ENCODE measurements at regions not wholly inside any gene's neighbourhood (a gene's known extent, or its start where the extent isn't known, plus 50 kb on each side); places are given as distances from the start of the nearest gene placed in this dataset.

DNA sequence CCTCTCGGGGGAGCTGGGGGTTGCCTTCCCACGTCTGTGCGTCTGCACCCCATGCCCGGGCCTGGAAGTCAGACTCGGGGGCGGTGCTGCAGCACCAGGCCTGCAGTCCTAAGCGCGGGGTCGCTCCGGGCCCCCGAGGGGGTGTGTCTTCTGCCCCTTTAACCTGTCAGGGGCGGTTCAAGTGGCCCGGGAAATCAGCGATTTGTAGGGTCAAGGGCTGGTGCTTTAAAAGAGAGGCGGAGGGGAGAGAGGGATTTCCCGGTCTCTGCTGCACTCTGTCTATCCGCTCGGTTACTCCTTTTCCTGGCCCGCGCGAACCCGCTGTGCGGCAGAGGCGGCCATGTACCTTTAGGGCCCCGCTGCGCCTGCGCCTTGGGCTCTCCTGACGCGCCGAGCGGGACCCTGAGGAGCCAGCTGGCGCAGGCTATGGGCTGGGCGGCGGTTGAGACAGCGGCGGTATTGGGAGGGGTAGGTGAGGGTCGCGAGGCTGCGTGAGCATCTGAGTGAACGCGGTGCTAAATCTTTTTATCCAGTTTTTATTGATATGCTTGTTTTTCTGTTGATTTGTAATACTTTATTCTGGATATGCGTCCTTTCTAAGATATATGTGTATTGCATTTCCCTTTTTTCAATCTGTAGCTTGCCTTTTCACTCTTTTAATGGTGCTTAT, 243.5 kb upstream of the NOTCH2NLA start (continued):
- TF ChIP-seq, protein P1, sequence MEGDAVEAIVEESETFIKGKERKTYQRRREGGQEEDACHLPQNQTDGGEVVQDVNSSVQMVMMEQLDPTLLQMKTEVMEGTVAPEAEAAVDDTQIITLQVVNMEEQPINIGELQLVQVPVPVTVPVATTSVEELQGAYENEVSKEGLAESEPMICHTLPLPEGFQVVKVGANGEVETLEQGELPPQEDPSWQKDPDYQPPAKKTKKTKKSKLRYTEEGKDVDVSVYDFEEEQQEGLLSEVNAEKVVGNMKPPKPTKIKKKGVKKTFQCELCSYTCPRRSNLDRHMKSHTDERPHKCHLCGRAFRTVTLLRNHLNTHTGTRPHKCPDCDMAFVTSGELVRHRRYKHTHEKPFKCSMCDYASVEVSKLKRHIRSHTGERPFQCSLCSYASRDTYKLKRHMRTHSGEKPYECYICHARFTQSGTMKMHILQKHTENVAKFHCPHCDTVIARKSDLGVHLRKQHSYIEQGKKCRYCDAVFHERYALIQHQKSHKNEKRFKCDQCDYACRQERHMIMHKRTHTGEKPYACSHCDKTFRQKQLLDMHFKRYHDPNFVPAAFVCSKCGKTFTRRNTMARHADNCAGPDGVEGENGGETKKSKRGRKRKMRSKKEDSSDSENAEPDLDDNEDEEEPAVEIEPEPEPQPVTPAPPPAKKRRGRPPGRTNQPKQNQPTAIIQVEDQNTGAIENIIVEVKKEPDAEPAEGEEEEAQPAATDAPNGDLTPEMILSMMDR (IDR thresholded peaks at IDR 0.05 in 2 of 3, conservative IDR thresholded peaks at IDR 0.05 in 1 of 3; ENCODE audit: insufficient read depth in 2 of 3, low read depth in 1 of 3, low read length in 3 of 3) = peak in 1 of 3 experiments; percentile 19; a peak in 1 of 6 replicates
- TF ChIP-seq CTBP1 (IDR thresholded peaks at IDR 0.05; ENCODE audit: borderline replicate concordance) = 0 out of 2 replicates have a peak, but pooled peaks have one; percentile 14
- TF ChIP-seq, protein P2, sequence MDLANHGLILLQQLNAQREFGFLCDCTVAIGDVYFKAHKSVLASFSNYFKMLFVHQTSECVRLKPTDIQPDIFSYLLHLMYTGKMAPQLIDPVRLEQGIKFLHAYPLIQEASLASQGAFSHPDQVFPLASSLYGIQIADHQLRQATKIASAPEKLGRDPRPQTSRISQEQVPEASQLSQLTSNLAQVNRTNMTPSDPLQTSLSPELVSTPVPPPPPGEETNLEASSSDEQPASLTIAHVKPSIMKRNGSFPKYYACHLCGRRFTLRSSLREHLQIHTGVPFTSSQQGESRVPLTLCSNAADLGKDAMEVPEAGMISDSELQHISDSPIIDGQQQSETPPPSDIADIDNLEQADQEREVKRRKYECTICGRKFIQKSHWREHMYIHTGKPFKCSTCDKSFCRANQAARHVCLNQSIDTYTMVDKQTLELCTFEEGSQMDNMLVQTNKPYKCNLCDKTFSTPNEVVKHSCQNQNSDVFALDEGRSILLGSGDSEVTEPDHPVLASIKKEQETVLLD (IDR thresholded peaks at IDR 0.05) = peak; percentile 74; the same call in 1 of the 2 replicates
- TF ChIP-seq, protein P3, sequence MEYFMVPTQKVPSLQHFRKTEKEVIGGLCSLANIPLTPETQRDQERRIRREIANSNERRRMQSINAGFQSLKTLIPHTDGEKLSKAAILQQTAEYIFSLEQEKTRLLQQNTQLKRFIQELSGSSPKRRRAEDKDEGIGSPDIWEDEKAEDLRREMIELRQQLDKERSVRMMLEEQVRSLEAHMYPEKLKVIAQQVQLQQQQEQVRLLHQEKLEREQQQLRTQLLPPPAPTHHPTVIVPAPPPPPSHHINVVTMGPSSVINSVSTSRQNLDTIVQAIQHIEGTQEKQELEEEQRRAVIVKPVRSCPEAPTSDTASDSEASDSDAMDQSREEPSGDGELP (CRISPR knock-in tag; IDR thresholded peaks at IDR 0.05; ENCODE audit: borderline replicate concordance) = peak; percentile 83
- TF ChIP-seq MEIS2 (IDR thresholded peaks at IDR 0.05; ENCODE audit: partially characterized antibody) = peak; percentile 50
- TF ChIP-seq POLR2G (IDR thresholded peaks at IDR 0.05; ENCODE audit: low read depth, low read length) = 0 out of 2 replicates have a peak, but pooled peaks have one; percentile 25
- TF ChIP-seq YY1 (IDR thresholded peaks at IDR 0.05; ENCODE audit: borderline replicate concordance in 1 of 3, control insufficient read depth in 1 of 3, extremely low read depth in 1 of 3, insufficient read depth in 3 of 3, insufficient read length in 1 of 3, insufficient replicate concordance in 2 of 3, low read depth in 1 of 3, low read length in 2 of 3) = peak in 1 of 3 experiments; percentile 50
- TF ChIP-seq SIN3B (IDR thresholded peaks at IDR 0.05; ENCODE audit: low read depth) = peak; percentile 32; the same call in 1 of the 2 replicates
- TF ChIP-seq, protein P4, sequence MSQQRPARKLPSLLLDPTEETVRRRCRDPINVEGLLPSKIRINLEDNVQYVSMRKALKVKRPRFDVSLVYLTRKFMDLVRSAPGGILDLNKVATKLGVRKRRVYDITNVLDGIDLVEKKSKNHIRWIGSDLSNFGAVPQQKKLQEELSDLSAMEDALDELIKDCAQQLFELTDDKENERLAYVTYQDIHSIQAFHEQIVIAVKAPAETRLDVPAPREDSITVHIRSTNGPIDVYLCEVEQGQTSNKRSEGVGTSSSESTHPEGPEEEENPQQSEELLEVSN (IDR thresholded peaks at IDR 0.05; ENCODE audit: borderline replicate concordance in 1 of 2, extremely low read depth in 1 of 2, insufficient read depth in 1 of 2, insufficient read length in 1 of 2, low read depth in 1 of 2, low read length in 1 of 2, poor library complexity in 1 of 2, severe bottlenecking in 1 of 2) = peak in 1 of 2 experiments; percentile 11
- TF ChIP-seq, protein P5, sequence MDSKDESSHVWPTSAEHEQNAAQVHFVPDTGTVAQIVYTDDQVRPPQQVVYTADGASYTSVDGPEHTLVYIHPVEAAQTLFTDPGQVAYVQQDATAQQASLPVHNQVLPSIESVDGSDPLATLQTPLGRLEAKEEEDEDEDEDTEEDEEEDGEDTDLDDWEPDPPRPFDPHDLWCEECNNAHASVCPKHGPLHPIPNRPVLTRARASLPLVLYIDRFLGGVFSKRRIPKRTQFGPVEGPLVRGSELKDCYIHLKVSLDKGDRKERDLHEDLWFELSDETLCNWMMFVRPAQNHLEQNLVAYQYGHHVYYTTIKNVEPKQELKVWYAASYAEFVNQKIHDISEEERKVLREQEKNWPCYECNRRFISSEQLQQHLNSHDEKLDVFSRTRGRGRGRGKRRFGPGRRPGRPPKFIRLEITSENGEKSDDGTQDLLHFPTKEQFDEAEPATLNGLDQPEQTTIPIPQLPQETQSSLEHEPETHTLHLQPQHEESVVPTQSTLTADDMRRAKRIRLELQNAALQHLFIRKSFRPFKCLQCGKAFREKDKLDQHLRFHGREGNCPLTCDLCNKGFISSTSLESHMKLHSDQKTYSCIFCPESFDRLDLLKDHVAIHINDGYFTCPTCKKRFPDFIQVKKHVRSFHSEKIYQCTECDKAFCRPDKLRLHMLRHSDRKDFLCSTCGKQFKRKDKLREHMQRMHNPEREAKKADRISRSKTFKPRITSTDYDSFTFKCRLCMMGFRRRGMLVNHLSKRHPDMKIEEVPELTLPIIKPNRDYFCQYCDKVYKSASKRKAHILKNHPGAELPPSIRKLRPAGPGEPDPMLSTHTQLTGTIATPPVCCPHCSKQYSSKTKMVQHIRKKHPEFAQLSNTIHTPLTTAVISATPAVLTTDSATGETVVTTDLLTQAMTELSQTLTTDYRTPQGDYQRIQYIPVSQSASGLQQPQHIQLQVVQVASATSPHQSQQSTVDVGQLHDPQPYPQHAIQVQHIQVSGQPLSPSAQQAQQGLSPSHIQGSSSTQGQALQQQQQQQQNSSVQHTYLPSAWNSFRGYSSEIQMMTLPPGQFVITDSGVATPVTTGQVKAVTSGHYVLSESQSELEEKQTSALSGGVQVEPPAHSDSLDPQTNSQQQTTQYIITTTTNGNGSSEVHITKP (IDR thresholded peaks at IDR 0.05; ENCODE audit: partially characterized antibody) = peak; percentile 18

Data from K562 (cell line).